H1 (cell line): ENCODE measurements at regions not wholly inside any gene's neighbourhood (a gene's known extent, or its start where the extent isn't known, plus 50 kb on each side); places are given as distances from the start of the nearest gene placed in this dataset.

ENCODE experiments used
- CTCF ChIA-PET: fragments of 300-600 bp; sonication (Branson Sonifier 250); formaldehyde crosslinking; loops from one replicate; lab custom pipeline; 2021; ENCODE audit not compliant: partially characterized antibody; lab: Charles Lee
- POLR2A ChIA-PET: fragments of 300-600 bp; sonication (Branson Sonifier 250); formaldehyde crosslinking; loops from one replicate; lab custom pipeline; 2021; ENCODE audit warnings: inconsistent platforms; ENCODE audit not compliant: partially characterized antibody; lab: Charles Lee
- DNase-seq, 2 experiments: peaks; one replicate each; pipeline versions ENCODE4 v3.0.0 to v3.0.0-alpha.2; 2010 to 2022; ENCODE audit warnings: low spot score in 2 of 2, low read depth in 1 of 2, mixed read lengths in 1 of 2
- FAIRE-seq: peaks from 2 replicates; lab custom pipeline; 2011; peaks lifted over from hg19 to GRCh38; lab: Jason Lieb, UNC
- H2AFZ ChIP-seq: 2 replicates; pipeline ENCODE4 v1.8.1; 2012; ENCODE audit warnings: low read length, inconsistent platforms
- H2AK5ac ChIP-seq: 2 replicates; pipeline ENCODE4 v1.6.1; 2013; ENCODE audit warnings: low read depth, low read length
- H2BK120ac ChIP-seq: replicated peaks from 2 replicates; pipeline ENCODE3; 2013; ENCODE audit warnings: low read depth, low read length, inconsistent platforms
- H2BK12ac ChIP-seq: 2 replicates; pipeline ENCODE4 v1.6.1; 2013; ENCODE audit warnings: low read depth, low read length
- H2BK15ac ChIP-seq: 2 replicates; pipeline ENCODE4 v1.6.1; 2013; ENCODE audit warnings: low read length
- H2BK20ac ChIP-seq: 2 replicates; pipeline ENCODE4 v1.6.1; 2013; ENCODE audit warnings: low read length
- H2BK5ac ChIP-seq: 2 replicates; pipeline ENCODE4 v1.6.1; 2013; ENCODE audit warnings: low read depth, low read length
- H3K14ac ChIP-seq: 2 replicates; pipeline ENCODE4 v1.6.1; 2013; ENCODE audit warnings: inconsistent platforms; ENCODE audit not compliant: insufficient read length
- H3K18ac ChIP-seq: 2 replicates; pipeline ENCODE4 v1.6.1; 2013; ENCODE audit warnings: low read length; ENCODE audit errors: extremely low read depth
- H3K23ac ChIP-seq: 2 replicates; pipeline ENCODE4 v1.6.1; 2013; ENCODE audit warnings: inconsistent platforms; ENCODE audit not compliant: insufficient read length
- H3K23me2 ChIP-seq: 2 replicates; pipeline ENCODE4 v1.6.1; 2013; ENCODE audit warnings: low read depth, low read length
- H3K27ac ChIP-seq: 2 replicates; pipeline ENCODE4 v1.6.1; 2011; ENCODE audit warnings: low read depth, low read length, inconsistent platforms
- H3K27me3 ChIP-seq, 4 experiments: replicated peaks in 1 of 4; 1 replicate in 1 of 4; 2 replicates in 3 of 4; pipeline versions ENCODE4 v1.6.1 to v1.8.1; 2011 to 2013; ENCODE audit warnings: low read length in 3 of 4, mild to moderate bottlenecking in 3 of 4, inconsistent platforms in 2 of 4, mixed read lengths in 2 of 4, moderate library complexity in 1 of 4; ENCODE audit not compliant: control insufficient read depth in 3 of 4, insufficient read depth in 3 of 4; ENCODE audit errors: extremely low read depth in 1 of 4
- H3K36me3 ChIP-seq, 4 experiments: 2 replicates each; pipeline versions ENCODE4 v1.6.1 to v1.8.1; 2011 to 2013; ENCODE audit warnings: mild to moderate bottlenecking in 4 of 4, low read length in 3 of 4, moderate library complexity in 2 of 4, control low read depth in 1 of 4, inconsistent platforms in 1 of 4; ENCODE audit not compliant: insufficient read depth in 4 of 4, control insufficient read depth in 2 of 4
- H3K4ac ChIP-seq: replicated peaks from 2 replicates; pipeline ENCODE3; 2013; ENCODE audit warnings: low read length, low read depth, mixed read lengths, inconsistent platforms; ENCODE audit not compliant: insufficient read length
- H3K4me1 ChIP-seq, 4 experiments: replicated peaks in 1 of 4; 1 replicate in 1 of 4; 2 replicates in 3 of 4; pipeline versions ENCODE4 v1.6.1 to v1.8.1; 2011 to 2013; ENCODE audit warnings: low read length in 3 of 4, inconsistent platforms in 2 of 4, mixed read lengths in 1 of 4; ENCODE audit not compliant: insufficient read depth in 4 of 4, control insufficient read depth in 3 of 4
- H3K4me2 ChIP-seq, 2 experiments: 2 replicates each; pipeline versions ENCODE4 v1.6.1 to v1.8.1; 2011 to 2013; ENCODE audit warnings: low read depth in 2 of 2, low read length in 2 of 2, control low read depth in 1 of 2, inconsistent platforms in 1 of 2, mild to moderate bottlenecking in 1 of 2; ENCODE audit not compliant: insufficient read depth in 1 of 2
- H3K4me3 ChIP-seq, 4 experiments: fragments of 200-600, 300-600 bp in 1 of 4; sonication (generic), shearing (Covaris generic), sonication (Bioruptor Twin) in 1 of 4; 2 replicates each; pipeline versions ENCODE4 v1.5.1 to v1.8.1; 2011 to 2016; ENCODE audit warnings: low read length in 4 of 4, low read depth in 3 of 4, control low read depth in 2 of 4, inconsistent platforms in 2 of 4, mild to moderate bottlenecking in 2 of 4, mixed read lengths in 1 of 4, moderate library complexity in 1 of 4; ENCODE audit not compliant: insufficient read depth in 2 of 4; ENCODE audit errors: extremely low read depth in 1 of 4
- H3K56ac ChIP-seq: replicated peaks from 2 replicates; pipeline ENCODE3; 2013; ENCODE audit warnings: low read depth, mild to moderate bottlenecking, mixed read lengths, low read length, inconsistent platforms; ENCODE audit not compliant: insufficient read length
- H3K79me1 ChIP-seq: 2 replicates; pipeline ENCODE4 v1.6.1; 2013; ENCODE audit warnings: low read depth, low read length, control low read depth
- H3K79me2 ChIP-seq, 2 experiments: 2 replicates each; pipeline versions ENCODE4 v1.6.1 to v1.8.1; 2012 to 2013; ENCODE audit warnings: low read length in 2 of 2, mild to moderate bottlenecking in 2 of 2, inconsistent platforms in 1 of 2; ENCODE audit not compliant: insufficient read depth in 2 of 2, control insufficient read depth in 1 of 2
- H3K9ac ChIP-seq, 4 experiments: replicated peaks in 1 of 4; 1 replicate in 1 of 4; 2 replicates in 3 of 4; pipeline versions ENCODE4 v1.6.1 to v1.8.1; 2011 to 2013; ENCODE audit warnings: low read depth in 3 of 4, low read length in 3 of 4, control low read depth in 2 of 4, mild to moderate bottlenecking in 2 of 4, moderate library complexity in 2 of 4, inconsistent platforms in 1 of 4; ENCODE audit errors: extremely low read depth in 1 of 4
- H3K9me3 ChIP-seq, 2 experiments: 2 replicates each; pipeline versions ENCODE4 v1.6.1 to v1.8.1; 2012 to 2013; ENCODE audit warnings: mild to moderate bottlenecking in 2 of 2, moderate library complexity in 2 of 2, control low read depth in 1 of 2, inconsistent platforms in 1 of 2, low read depth in 1 of 2, low read length in 1 of 2, mixed read lengths in 1 of 2; ENCODE audit not compliant: insufficient read depth in 2 of 2
- H4K20me1 ChIP-seq, 2 experiments: replicated peaks in 1 of 2; 2 replicates each; pipeline versions ENCODE3 to v1.8.1; 2011 to 2013; ENCODE audit warnings: inconsistent platforms in 2 of 2, low read length in 2 of 2, mild to moderate bottlenecking in 1 of 2; ENCODE audit not compliant: insufficient read depth in 2 of 2, control insufficient read depth in 1 of 2
- H4K5ac ChIP-seq: 2 replicates; pipeline ENCODE4 v1.6.1; 2013; ENCODE audit warnings: low read length, low read depth, mixed read lengths, inconsistent platforms; ENCODE audit not compliant: insufficient read length
- H4K8ac ChIP-seq: 2 replicates; pipeline ENCODE4 v1.8.0; 2013; ENCODE audit warnings: mild to moderate bottlenecking, moderate library complexity, low read length, inconsistent platforms; ENCODE audit not compliant: insufficient read depth; ENCODE audit errors: extremely low read depth
- H4K91ac ChIP-seq: replicated peaks from 2 replicates; pipeline ENCODE3; 2013; ENCODE audit warnings: low read length, mixed read lengths, inconsistent platforms; ENCODE audit not compliant: insufficient read length
- CBX5 ChIP-seq: fragments of 300-800, 300-1000 bp; sonication (generic); IDR thresholded peaks from 2 replicates; pipeline ENCODE4 v1.7.1; 2016; ENCODE audit warnings: antibody characterized with exemption, low read length, low read depth
- EZH2 ChIP-seq: fragments of 200-600 bp; sonication (generic); IDR thresholded peaks from 2 replicates; pipeline ENCODE4 v1.7.1; 2012; ENCODE audit warnings: low read depth, mild to moderate bottlenecking, moderate library complexity, low read length, inconsistent platforms; ENCODE audit not compliant: severe bottlenecking
- GTF2F1 ChIP-seq: IDR thresholded peaks from 2 replicates; pipeline ENCODE4 v1.6.1; 2012; ENCODE audit warnings: low read depth, low read length, improper control_type of control experiment, borderline replicate concordance
- RXRA ChIP-seq: IDR thresholded peaks from 2 replicates; pipeline ENCODE4 v1.6.1; 2011; ENCODE audit warnings: low read depth, mild to moderate bottlenecking, low read length, moderate library complexity; ENCODE audit not compliant: insufficient read depth
- SIN3A ChIP-seq, 2 experiments: IDR thresholded peaks in 1 of 2; conservative IDR thresholded peaks in 1 of 2; 2 replicates each; pipeline ENCODE4 v1.6.1; 2011 to 2012; ENCODE audit warnings: low read length in 2 of 2, improper control_type of control experiment in 1 of 2, low read depth in 1 of 2, mild to moderate bottlenecking in 1 of 2
- SIX5 ChIP-seq: IDR thresholded peaks from 2 replicates; pipeline ENCODE4 v1.6.1; 2011; ENCODE audit warnings: mild to moderate bottlenecking, low read depth, low read length
- TCF12 ChIP-seq: IDR thresholded peaks from 2 replicates; pipeline ENCODE4 v1.6.1; 2011; ENCODE audit warnings: low read depth, mild to moderate bottlenecking, low read length
- WGBS, 2 experiments: shearing (Covaris generic) in 1 of 2; methylation state at CpG; one replicate each; pipeline versions ENCODE4 v1.1.6 to v1.1.7; 2013 to 2015; ENCODE audit warnings: low lambda C conversion rate in 2 of 2, mixed read lengths in 2 of 2, inconsistent platforms in 1 of 2, low coverage in 1 of 2, missing lambda C conversion rate in 1 of 2; ENCODE audit not compliant: insufficient replicate concordance in 2 of 2, insufficient coverage in 1 of 2, insufficient read length in 1 of 2; ENCODE audit errors: extremely low coverage in 1 of 2, missing lambda C conversion rate in 1 of 2; 5-methylcytosine and 5-hydroxymethylcytosine counted together
- TF ChIP-seq, protein P1 (sequence below): IDR thresholded peaks from 2 replicates; pipeline ENCODE4 v1.6.1; 2011; ENCODE audit warnings: low read depth, mild to moderate bottlenecking, low read length; ENCODE audit not compliant: insufficient read depth
- TF ChIP-seq, protein P2 (sequence below), 3 experiments: IDR thresholded peaks; 1 replicate in 2 of 3; 2 replicates in 1 of 3; pipeline versions ENCODE4 v1.5.1 to v1.6.1; 2011; ENCODE audit warnings: low read length in 3 of 3, mild to moderate bottlenecking in 3 of 3, inconsistent platforms in 2 of 3, low read depth in 1 of 3, moderate library complexity in 1 of 3; ENCODE audit not compliant: insufficient read depth in 1 of 3; ENCODE audit errors: control extremely low read depth in 1 of 3
- TF ChIP-seq, protein P3 (sequence below): IDR thresholded peaks from 2 replicates; pipeline ENCODE4 v1.6.1; 2012; ENCODE audit warnings: inconsistent platforms

DNA sequence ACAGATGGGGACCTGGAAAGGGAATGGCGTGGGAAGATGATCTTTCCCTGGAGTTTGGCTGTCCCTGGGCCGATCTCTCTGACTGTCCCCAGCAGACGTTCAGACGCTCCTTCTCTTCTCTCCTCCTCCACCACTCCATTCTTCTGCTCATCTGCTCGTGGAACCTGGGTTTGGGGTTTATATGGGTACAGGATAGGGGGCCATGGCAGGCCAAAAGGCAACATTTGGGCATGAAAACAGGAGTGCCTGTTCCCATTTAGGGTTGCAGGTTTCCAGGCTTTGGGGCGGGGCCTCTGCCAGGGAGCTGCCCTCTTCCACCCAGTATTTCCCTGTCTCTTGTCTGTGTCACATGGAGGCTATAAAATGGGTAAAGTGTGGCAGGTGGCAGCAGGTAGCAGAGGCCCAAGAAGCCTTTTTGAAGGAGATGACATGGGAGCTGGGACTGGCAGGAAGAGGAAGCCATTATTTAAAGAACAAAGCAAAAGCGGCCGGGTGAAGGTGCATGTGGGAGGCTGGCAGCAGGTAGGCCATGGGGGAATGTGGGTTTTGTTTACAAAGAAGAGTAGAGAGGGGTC is 203.7 kb downstream of the BMP7 start:
- CTCF ChIA-PET = interaction anchor here (0.6 to 3.5 kb wide), 10 partner anchors 8 to 534 kb away, joined by 3 to 24 read pairs (median 3); no protein-coding TSS in a partner anchor
- WGBS, 2 experiments = 84% methylated on average over 8 of the region's 8 CpGs; no CpG with 5 or more reads in 1 of the 2 experiments
- TF ChIP-seq EZH2 (no peak), SIX5 (no peak), GTF2F1 (no peak), SIN3A (conservative IDR thresholded peaks at IDR 0.05 in 1 of 2, IDR thresholded peaks at IDR 0.05 in 1 of 2; ENCODE audit: low read depth in 1 of 2, low read length in 2 of 2) (no peak), RXRA (no peak), CBX5 (no peak), TCF12 (no peak)
- TF ChIP-seq, protein P1, sequence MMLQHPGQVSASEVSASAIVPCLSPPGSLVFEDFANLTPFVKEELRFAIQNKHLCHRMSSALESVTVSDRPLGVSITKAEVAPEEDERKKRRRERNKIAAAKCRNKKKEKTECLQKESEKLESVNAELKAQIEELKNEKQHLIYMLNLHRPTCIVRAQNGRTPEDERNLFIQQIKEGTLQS = no peak
- TF ChIP-seq, protein P2, sequence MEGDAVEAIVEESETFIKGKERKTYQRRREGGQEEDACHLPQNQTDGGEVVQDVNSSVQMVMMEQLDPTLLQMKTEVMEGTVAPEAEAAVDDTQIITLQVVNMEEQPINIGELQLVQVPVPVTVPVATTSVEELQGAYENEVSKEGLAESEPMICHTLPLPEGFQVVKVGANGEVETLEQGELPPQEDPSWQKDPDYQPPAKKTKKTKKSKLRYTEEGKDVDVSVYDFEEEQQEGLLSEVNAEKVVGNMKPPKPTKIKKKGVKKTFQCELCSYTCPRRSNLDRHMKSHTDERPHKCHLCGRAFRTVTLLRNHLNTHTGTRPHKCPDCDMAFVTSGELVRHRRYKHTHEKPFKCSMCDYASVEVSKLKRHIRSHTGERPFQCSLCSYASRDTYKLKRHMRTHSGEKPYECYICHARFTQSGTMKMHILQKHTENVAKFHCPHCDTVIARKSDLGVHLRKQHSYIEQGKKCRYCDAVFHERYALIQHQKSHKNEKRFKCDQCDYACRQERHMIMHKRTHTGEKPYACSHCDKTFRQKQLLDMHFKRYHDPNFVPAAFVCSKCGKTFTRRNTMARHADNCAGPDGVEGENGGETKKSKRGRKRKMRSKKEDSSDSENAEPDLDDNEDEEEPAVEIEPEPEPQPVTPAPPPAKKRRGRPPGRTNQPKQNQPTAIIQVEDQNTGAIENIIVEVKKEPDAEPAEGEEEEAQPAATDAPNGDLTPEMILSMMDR (IDR thresholded peaks at IDR 0.05; ENCODE audit: control extremely low read depth in 1 of 3, insufficient read depth in 1 of 3, low read depth in 1 of 3, low read length in 3 of 3) = no peak
- TF ChIP-seq, protein P3, sequence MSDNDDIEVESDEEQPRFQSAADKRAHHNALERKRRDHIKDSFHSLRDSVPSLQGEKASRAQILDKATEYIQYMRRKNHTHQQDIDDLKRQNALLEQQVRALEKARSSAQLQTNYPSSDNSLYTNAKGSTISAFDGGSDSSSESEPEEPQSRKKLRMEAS = no peak

More for the DNA sequence above, 203.7 kb downstream of the BMP7 start:
- no peaks in the 10 kb centered on the region for H3K23me2 ChIP-seq
- H3K23ac ChIP-seq = no peak overlapping the region
- H3K79me1 ChIP-seq = no peaks in the 10 kb centered on the region
- no peaks in the 10 kb centered on the region for H4K20me1 ChIP-seq
- no peak overlapping the region for H2BK15ac ChIP-seq
- DNase-seq (no peak), FAIRE-seq (no peak)
- no peak overlapping the region for H3K4me2 ChIP-seq
- no peak overlapping the region for H4K91ac ChIP-seq
- no peak overlapping the region for H3K4me3 ChIP-seq
- H3K36me3 ChIP-seq = no peaks in the 10 kb centered on the region
- no peaks in the 10 kb centered on the region for H3K9me3 ChIP-seq
- H3K18ac ChIP-seq = no peak overlapping the region
- no peak overlapping the region for H3K27ac ChIP-seq
- no peak overlapping the region for H3K56ac ChIP-seq
- no peak overlapping the region for H2AK5ac ChIP-seq
- H3K14ac ChIP-seq = no peak overlapping the region
- no peak overlapping the region for H2BK12ac ChIP-seq
- POLR2A ChIA-PET = no interaction called here
- H3K27me3 ChIP-seq = peaks cover 0 to 2% (median 0%) of the 10 kb centered on the region in 4 experiments; a peak in 2 of 7 replicates
- H3K9ac ChIP-seq = no peak overlapping the region
- H3K4ac ChIP-seq = no peak overlapping the region
- no peak overlapping the region for H4K8ac ChIP-seq
- H2AFZ ChIP-seq = no peak overlapping the region
- H4K5ac ChIP-seq = no peak overlapping the region
- no peak overlapping the region for H2BK5ac ChIP-seq
- H2BK120ac ChIP-seq = no peak overlapping the region
- no peaks in the 10 kb centered on the region for H3K79me2 ChIP-seq
- peaks cover 0 to 3% (median 2%) of the 10 kb centered on the region in 4 experiments; a peak in 3 of 7 replicates for H3K4me1 ChIP-seq
- H2BK20ac ChIP-seq = no peak overlapping the region
